ENCODE measurements at regions not wholly inside any gene's neighbourhood (a gene's known extent, or its start where the extent isn't known, plus 50 kb on each side); places are given as distances from the start of the nearest gene placed in this dataset.

DNA sequence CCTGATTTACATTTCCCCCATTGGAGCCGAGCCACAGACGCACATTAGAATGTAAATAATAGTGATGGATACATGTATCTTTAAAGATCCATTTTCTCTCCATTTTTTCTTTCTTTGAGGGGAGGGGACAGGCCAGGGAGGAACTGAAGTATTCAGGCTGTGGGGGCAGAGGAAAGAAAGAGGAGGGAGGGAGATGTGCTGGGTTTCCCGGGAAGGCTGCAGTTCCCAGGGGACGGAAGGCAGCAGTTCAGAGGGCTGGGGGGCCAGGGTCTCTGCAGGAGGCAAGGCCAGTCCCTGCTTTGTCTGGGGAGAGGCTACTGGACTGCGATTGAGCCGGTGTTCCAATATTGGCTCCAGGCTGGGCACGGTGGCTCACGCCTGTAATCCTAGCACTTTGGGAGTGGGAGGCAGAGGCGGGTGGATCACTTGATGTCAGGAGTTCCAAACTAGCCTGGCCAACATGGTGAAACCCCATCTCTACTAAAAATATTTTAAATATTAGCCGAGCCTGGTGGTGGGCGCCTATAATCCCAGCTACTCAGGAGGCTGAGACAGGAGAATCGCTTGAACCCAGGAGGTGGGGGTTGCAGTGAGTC is 94.2 kb upstream of the LHX1 start:
- DNase-seq (ENCODE audit: low read depth in 1 of 2, low spot score in 2 of 2) (no peak), FAIRE-seq (no peak)
- H3K23me2 ChIP-seq (ENCODE audit: low read depth, low read length), result no peaks in the 10 kb centered on the region
- no peaks in the 10 kb centered on the region for H3K79me2 ChIP-seq (ENCODE audit: control insufficient read depth in 1 of 2, insufficient read depth in 2 of 2, low read length in 2 of 2)
- no peak overlapping the region for H2BK5ac ChIP-seq (ENCODE audit: low read depth, low read length)
- ChIA-PET POLR2A (ENCODE audit: partially characterized antibody) (no interaction called here), CTCF (ENCODE audit: partially characterized antibody) (interaction anchor here (0.8 to 2.5 kb wide), 9 partner anchors 8 to 240 kb away, joined by 3 to 7 read pairs (median 3); no protein-coding TSS in a partner anchor)
- H2BK12ac ChIP-seq (ENCODE audit: low read depth, low read length), result no peak overlapping the region
- peak overlapping the region in 1 of 4 experiments; percentile 31; a peak in 1 of 8 replicates for H3K4me3 ChIP-seq (ENCODE audit: extremely low read depth in 1 of 4, insufficient read depth in 2 of 4, low read depth in 3 of 4, low read length in 4 of 4)
- no peaks in the 10 kb centered on the region for H4K20me1 ChIP-seq (replicated peaks in 1 of 2; ENCODE audit: control insufficient read depth in 1 of 2, insufficient read depth in 2 of 2, low read length in 2 of 2)
- no peak overlapping the region for H2BK15ac ChIP-seq (ENCODE audit: low read length)
- no peak overlapping the region for H4K5ac ChIP-seq (ENCODE audit: insufficient read length, low read depth, low read length)
- no peak overlapping the region for H3K14ac ChIP-seq (ENCODE audit: insufficient read length)
- H2AK5ac ChIP-seq (ENCODE audit: low read depth, low read length), result no peak overlapping the region
- no peak overlapping the region for H3K27ac ChIP-seq (ENCODE audit: low read depth, low read length)
- WGBS, 2 experiments (ENCODE audit: extremely low coverage in 1 of 2, insufficient coverage in 1 of 2, insufficient read length in 1 of 2, insufficient replicate concordance in 2 of 2, low coverage in 1 of 2, low lambda C conversion rate in 2 of 2, missing lambda C conversion rate in 1 of 2), result 59% methylated on average over 12 of the region's 12 CpGs; no CpG with 5 or more reads in 1 of the 2 experiments
- no peaks in the 10 kb centered on the region for H3K36me3 ChIP-seq (ENCODE audit: control insufficient read depth in 2 of 4, insufficient read depth in 4 of 4, low read length in 3 of 4)
- peaks cover 1 to 13% (median 10%) of the 10 kb centered on the region in 4 experiments; a peak in 6 of 7 replicates for H3K4me1 ChIP-seq (replicated peaks in 1 of 4; ENCODE audit: control insufficient read depth in 3 of 4, insufficient read depth in 4 of 4, low read length in 3 of 4)
- no peak overlapping the region for H3K9ac ChIP-seq (replicated peaks in 1 of 4; ENCODE audit: extremely low read depth in 1 of 4, low read depth in 3 of 4, low read length in 3 of 4)
- H3K4ac ChIP-seq (replicated peaks; ENCODE audit: insufficient read length, low read depth, low read length), result no peak overlapping the region
- H4K8ac ChIP-seq (ENCODE audit: extremely low read depth, insufficient read depth, low read length), result peak overlapping the region; percentile 77
- H2AFZ ChIP-seq (ENCODE audit: low read length), result no peak overlapping the region
- H3K56ac ChIP-seq (replicated peaks; ENCODE audit: insufficient read length, low read depth, low read length), result no peak overlapping the region
- H3K18ac ChIP-seq (ENCODE audit: extremely low read depth, low read length), result no peak overlapping the region
- no peak overlapping the region for H3K23ac ChIP-seq (ENCODE audit: insufficient read length)
- no peaks in the 10 kb centered on the region for H3K79me1 ChIP-seq (ENCODE audit: low read depth, low read length)
- no peak overlapping the region for H2BK20ac ChIP-seq (ENCODE audit: low read length)
- no peak overlapping the region for H4K91ac ChIP-seq (replicated peaks; ENCODE audit: insufficient read length, low read length)
- H3K9me3 ChIP-seq (ENCODE audit: insufficient read depth in 2 of 2, low read depth in 1 of 2, low read length in 1 of 2), result no peaks in the 10 kb centered on the region
- H3K4me2 ChIP-seq (ENCODE audit: insufficient read depth in 1 of 2, low read depth in 2 of 2, low read length in 2 of 2), result peak overlapping the region; percentile 32 to 41; a peak in 2 of 4 replicates
- H2BK120ac ChIP-seq (replicated peaks; ENCODE audit: low read depth, low read length), result no peak overlapping the region
- peaks cover 0 to 4% (median 2%) of the 10 kb centered on the region in 4 experiments; a peak in 4 of 7 replicates for H3K27me3 ChIP-seq (replicated peaks in 1 of 4; ENCODE audit: control insufficient read depth in 3 of 4, extremely low read depth in 1 of 4, insufficient read depth in 3 of 4, low read length in 3 of 4)
- TF ChIP-seq JUND (IDR thresholded peaks at IDR 0.05; ENCODE audit: low read length) (no peak), SRF (IDR thresholded peaks at IDR 0.05; ENCODE audit: low read depth, low read length) (no peak), CEBPB (IDR thresholded peaks at IDR 0.05; ENCODE audit: low read depth, low read length) (no peak), CTCF (IDR thresholded peaks at IDR 0.05; ENCODE audit: control extremely low read depth in 1 of 3, insufficient read depth in 1 of 3, low read depth in 1 of 3, low read length in 3 of 3) (no peak), NRF1 (IDR thresholded peaks at IDR 0.05; ENCODE audit: low read depth, low read length) (no peak), TAF7 (optimal IDR thresholded peaks at IDR 0.05; ENCODE audit: borderline replicate concordance, low read depth, low read length) (no peak), PHF8 (conservative IDR thresholded peaks at IDR 0.05; ENCODE audit: low read depth, low read length) (no peak), FOSL1 (IDR thresholded peaks at IDR 0.05; ENCODE audit: insufficient read depth, low read depth, low read length) (no peak), JUN (IDR thresholded peaks at IDR 0.05; ENCODE audit: low read depth, low read length) (no peak), HDAC2 (IDR thresholded peaks at IDR 0.05; ENCODE audit: borderline replicate concordance in 1 of 2, low read depth in 2 of 2, low read length in 2 of 2) (no peak), POU5F1 (IDR thresholded peaks at IDR 0.05; ENCODE audit: low read depth, low read length) (no peak)
